GM12878 (cell line): ENCODE measurements at regions not wholly inside any gene's neighbourhood (a gene's known extent, or its start where the extent isn't known, plus 50 kb on each side); places are given as distances from the start of the nearest gene placed in this dataset.

Experiments used
- ATAC-seq: fragments of 200-7000 bp; cut with Tn5 transposase; 3 replicates; pipeline ENCODE4 v1.9.1; 2020; ENCODE audit warnings: mild to moderate bottlenecking, moderate library complexity
- BruUV-seq: library from RNA; stranded (reverse); fragments of 400-500 nt; replicated peaks from 2 replicates; lab custom pipeline; 2021; lab: Mats Ljungman, UMichigan
- CTCF ChIA-PET: fragments of 300-600 bp; sonication (Branson Sonifier 250); formaldehyde crosslinking; extraction: SDS; loops from one replicate; lab custom pipeline; 2021; ENCODE audit warnings: inconsistent platforms; lab: Yijun Ruan, JAX
- POLR2A ChIA-PET: fragments of 350-600 bp; formaldehyde crosslinking; extraction: SDS; loops from one replicate; lab custom pipeline; 2021; ENCODE audit warnings: inconsistent platforms; lab: Charles Lee
- RAD21 ChIA-PET: fragments of 300-600 bp; sonication (Branson Sonifier 250); formaldehyde crosslinking; loops from one replicate; lab custom pipeline; 2023; ENCODE audit warnings: antibody characterized with exemption; ENCODE audit not compliant: unreplicated experiment; lab: Charles Lee
- SMC1A ChIA-PET: fragments of 300-600 bp; sonication (Branson Sonifier 250); formaldehyde crosslinking; loops from one replicate; lab custom pipeline; 2023; ENCODE audit not compliant: unreplicated experiment, uncharacterized antibody; lab: Charles Lee
- DNase-seq: peaks from one replicate; pipeline ENCODE4 v3.0.0-alpha.2; 2011; ENCODE audit warnings: low read depth, low spot score
- FAIRE-seq: peaks from 3 replicates; lab custom pipeline; 2011; peaks lifted over from hg19 to GRCh38; lab: Jason Lieb, UNC
- H2AFZ ChIP-seq: 2 replicates; pipeline ENCODE4 v1.6.0; 2011; ENCODE audit warnings: low read depth, low read length, control low read depth; ENCODE audit not compliant: control insufficient read depth
- H3K27ac ChIP-seq: 2 replicates; pipeline ENCODE4 v1.5.1; 2011; ENCODE audit warnings: control low read depth; ENCODE audit not compliant: control insufficient read depth, insufficient read depth
- H3K27me3 ChIP-seq, 2 experiments: replicated peaks in 1 of 2; 2 replicates each; pipeline versions ENCODE4 v1.6.0 to v1.6.1; 2011; ENCODE audit warnings: low read length in 1 of 2; ENCODE audit not compliant: control insufficient read depth in 2 of 2, insufficient read depth in 2 of 2
- H3K36me3 ChIP-seq, 2 experiments: 2 replicates each; pipeline ENCODE4 v1.5.1; 2011; ENCODE audit warnings: low read length in 1 of 2; ENCODE audit not compliant: control insufficient read depth in 2 of 2, insufficient read depth in 2 of 2
- H3K4me1 ChIP-seq: 2 replicates; pipeline ENCODE4 v1.6.1; 2011; ENCODE audit warnings: mild to moderate bottlenecking, low read length, moderate library complexity, mixed read lengths; ENCODE audit not compliant: control insufficient read depth, insufficient read depth
- H3K4me2 ChIP-seq: 2 replicates; pipeline ENCODE4 v1.6.0; 2011; ENCODE audit warnings: control low read depth; ENCODE audit not compliant: control insufficient read depth, insufficient read depth
- H3K4me3 ChIP-seq: fragments of 200-600 bp; sonication (generic); 2 replicates; pipeline ENCODE4 v1.5.1; 2016
- H3K79me2 ChIP-seq: 2 replicates; pipeline ENCODE4 v1.6.0; 2011; ENCODE audit warnings: low read length; ENCODE audit not compliant: control insufficient read depth, insufficient read depth
- H3K9ac ChIP-seq: 2 replicates; pipeline ENCODE4 v1.8.0; 2011; ENCODE audit warnings: low read length, control low read depth, mixed read lengths; ENCODE audit not compliant: control insufficient read depth, insufficient read depth
- H3K9me3 ChIP-seq: replicated peaks from 3 replicates; pipeline ENCODE4 v1.5.1; 2011; ENCODE audit warnings: mild to moderate bottlenecking, low read length; ENCODE audit not compliant: control insufficient read depth, insufficient read depth
- H4K20me1 ChIP-seq: 2 replicates; pipeline ENCODE4 v1.6.0; 2011; ENCODE audit not compliant: control insufficient read depth, insufficient read depth
- HCFC1 ChIP-seq: fragments of 150-350 bp; IDR thresholded peaks from 2 replicates; pipeline ENCODE4 v1.6.1; 2014; ENCODE audit warnings: low read length
- NFYB ChIP-seq: IDR thresholded peaks from 2 replicates; pipeline ENCODE4 v1.6.1; 2011; ENCODE audit warnings: low read depth, mild to moderate bottlenecking, low read length, improper control_type of control experiment, moderate library complexity; ENCODE audit not compliant: insufficient read depth
- ZBTB33 ChIP-seq: fragments of 450-650 bp; IDR thresholded peaks from 2 replicates; pipeline ENCODE4 v1.6.1; 2017; ENCODE audit warnings: mild to moderate bottlenecking
- ZBTB40 ChIP-seq: fragments of 450-650 bp; IDR thresholded peaks from 2 replicates; pipeline ENCODE4 v1.6.1; 2016; ENCODE audit warnings: mild to moderate bottlenecking, moderate library complexity, borderline replicate concordance
- ZNF384 ChIP-seq: IDR thresholded peaks from 2 replicates; pipeline ENCODE4 v1.6.1; 2012; ENCODE audit warnings: low read depth, mild to moderate bottlenecking, low read length, improper control_type of control experiment, borderline replicate concordance
- ZZZ3 ChIP-seq: IDR thresholded peaks from 2 replicates; pipeline ENCODE4 v1.6.1; 2011; ENCODE audit warnings: low read depth; ENCODE audit not compliant: control insufficient read depth, insufficient read length
- WGBS: methylation state at CpG from one replicate; pipeline ENCODE4 v1.1.6; 2016; ENCODE audit warnings: low lambda C conversion rate; ENCODE audit not compliant: insufficient replicate concordance, insufficient coverage; ENCODE audit errors: missing lambda C conversion rate; 5-methylcytosine and 5-hydroxymethylcytosine counted together
- in situ Hi-C: fragments of 300-500 bp; cut with MboI; formaldehyde crosslinking; loops from 9 replicates; pipeline ENCODE4 v1.14.3; 2018; ENCODE audit warnings: mixed read lengths
- intact Hi-C: fragments of 100-400 bp; cut with micrococcal nuclease; formaldehyde crosslinking; loops from one replicate; pipeline ENCODE4 v1.14.2; 2022; ENCODE audit not compliant: unreplicated experiment

GRCh38 chr3:175911937-175912336 is 1052.8 kb downstream of the NAALADL2 start:
- Histone ChIP-seq H3K9me3 (no peaks in the 10 kb centered on the region), H4K20me1 (no peaks in the 10 kb centered on the region), H3K4me1 (no peaks in the 10 kb centered on the region), H3K4me2 (no peak overlapping the region), H3K36me3 (no peaks in the 10 kb centered on the region), H2AFZ (no peak overlapping the region), H3K27ac (no peak overlapping the region), H3K4me3 (no peak overlapping the region), H3K79me2 (no peaks in the 10 kb centered on the region), H3K9ac (no peak overlapping the region), H3K27me3 (no peaks in the 10 kb centered on the region)
- ATAC-seq (no peak), DNase-seq (no peak), FAIRE-seq (no peak)
- RAD21 ChIA-PET = no interaction called here
- no TSS peak for BruUV-seq
- intact Hi-C loops (no loop called here), in situ Hi-C loops (no loop called here)
- SMC1A ChIA-PET = no interaction called here
- POLR2A ChIA-PET = no interaction called here
- WGBS = 0% methylated on average over 1 of the region's 1 CpG
- TF ChIP-seq NFYB (no peak), ZBTB40 (no peak), ZZZ3 (no peak), ZBTB33 (no peak), HCFC1 (no peak), ZNF384 (no peak)
- CTCF ChIA-PET = no interaction called here
